Mucosa of descending colon (tissue), 3 donors: ENCODE measurements at regions not wholly inside any gene's neighbourhood (a gene's known extent, or its start where the extent isn't known, plus 50 kb on each side); places are given as distances from the start of the nearest gene placed in this dataset.

Source experiments
- ATAC-seq: fragments of 200-7000 bp; cut with Tn5 transposase; one replicate; pipeline ENCODE4 v1.9.1; 2020; ENCODE audit warnings: mild to moderate bottlenecking, moderate library complexity
- DNase-seq, 3 donors: peaks; one replicate each; pipeline ENCODE4 v3.0.0-alpha.2; 2020
- H3K36me3 ChIP-seq: fragments of 200-600 bp; one replicate; pipeline ENCODE4 v1.8.0; 2021; ENCODE audit warnings: low read depth, mild to moderate bottlenecking
- H3K4me1 ChIP-seq: fragments of 200-600 bp; one replicate; pipeline ENCODE4 v1.8.0; 2021; ENCODE audit warnings: low read depth, mild to moderate bottlenecking
- H3K4me3 ChIP-seq: fragments of 200-600 bp; one replicate; pipeline ENCODE4 v1.8.0; 2021; ENCODE audit warnings: mild to moderate bottlenecking
- H3K9me3 ChIP-seq: fragments of 200-600 bp; one replicate; pipeline ENCODE4 v1.8.0; 2021; ENCODE audit warnings: mild to moderate bottlenecking
- CTCF ChIP-seq: fragments of 200-600 bp; IDR thresholded peaks from one replicate; pipeline ENCODE4 v1.8.0; 2022; ENCODE audit warnings: antibody characterized with exemption, mild to moderate bottlenecking
- intact Hi-C, 2 donors: fragments of 100-400 bp; cut with DNase I in 1 of 2; cut with micrococcal nuclease in 1 of 2; formaldehyde crosslinking; loops; one replicate each; pipeline versions ENCODE4 v1.11.0 to v1.11.1; 2022; cut with DNase I, micrococcal nuclease
- donor health status: DM: no; HTN: no; CAD: no; lungs with moderate emphysema.
- donor health status: DM: no; HTN: no; CAD: no.
- donor health status: DM: no; HTN: yes; CAD: no.

- no peak for TF ChIP-seq CTCF
- Histone ChIP-seq H3K4me3 (no peak overlapping the region), H3K36me3 (no peaks in the 10 kb centered on the region), H3K9me3 (no peaks in the 10 kb centered on the region), H3K4me1 (no peaks in the 10 kb centered on the region)
- intact Hi-C loops = no loop called here
- ATAC-seq (no peak), DNase-seq (no peak)
Measured at GRCh38 chr14:96626121-96626768, 124.1 kb downstream of the PAPOLA start.

DNA sequence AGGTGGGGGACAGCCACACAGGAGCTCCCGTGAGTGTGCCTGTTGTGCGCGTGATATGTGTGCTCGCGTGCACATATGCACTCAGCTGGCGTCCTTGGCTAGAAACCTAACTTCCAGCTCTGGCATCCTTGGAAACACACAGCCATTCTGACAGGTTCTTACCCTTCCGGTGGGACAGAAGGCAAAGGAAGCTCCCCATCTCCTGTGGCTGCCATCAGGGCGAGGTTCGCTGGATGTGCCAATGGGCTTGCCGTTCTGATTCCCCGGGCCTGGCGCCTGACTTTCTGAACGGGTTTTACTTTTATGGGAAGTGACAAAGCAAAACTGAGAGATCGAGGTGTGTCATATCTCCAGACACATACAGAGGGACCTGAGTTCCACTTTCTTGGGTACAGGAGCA is 124.7 kb downstream of the PAPOLA start:
- intact Hi-C loops = no loop called here
- no peak for TF ChIP-seq CTCF
- DNase-seq = no peak

DNA sequence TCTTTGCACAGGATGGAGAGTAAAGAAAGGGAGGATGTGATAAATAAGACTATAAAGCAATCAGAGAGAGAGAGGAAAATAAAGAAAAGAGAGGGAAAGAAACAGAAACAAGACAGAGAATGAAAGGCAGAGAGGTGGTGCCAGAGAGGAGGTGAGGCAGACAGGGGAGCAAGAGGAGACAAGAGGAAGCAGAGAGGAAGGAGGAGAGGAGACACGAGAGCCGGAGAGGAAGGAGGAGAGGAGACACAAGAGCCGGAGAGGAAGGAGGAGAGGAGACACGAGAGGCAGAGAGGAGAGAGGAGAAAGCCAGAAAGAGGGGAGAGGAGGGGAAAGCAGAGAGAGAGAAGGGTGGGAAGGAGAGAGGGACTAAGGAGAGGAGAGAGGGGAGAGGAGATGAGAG is 125.2 kb downstream of the PAPOLA start:
- no peak for ATAC-seq
- H3K4me3 ChIP-seq = no peak overlapping the region
- intact Hi-C loops = no loop called here

More for the DNA sequence above, 124.7 kb downstream of the PAPOLA start:
- no peak overlapping the region for H3K4me3 ChIP-seq
- ATAC-seq = no peak
- H3K4me1 ChIP-seq = no peaks in the 10 kb centered on the region
- H3K36me3 ChIP-seq = no peaks in the 10 kb centered on the region
- H3K9me3 ChIP-seq = no peaks in the 10 kb centered on the region

DNA sequence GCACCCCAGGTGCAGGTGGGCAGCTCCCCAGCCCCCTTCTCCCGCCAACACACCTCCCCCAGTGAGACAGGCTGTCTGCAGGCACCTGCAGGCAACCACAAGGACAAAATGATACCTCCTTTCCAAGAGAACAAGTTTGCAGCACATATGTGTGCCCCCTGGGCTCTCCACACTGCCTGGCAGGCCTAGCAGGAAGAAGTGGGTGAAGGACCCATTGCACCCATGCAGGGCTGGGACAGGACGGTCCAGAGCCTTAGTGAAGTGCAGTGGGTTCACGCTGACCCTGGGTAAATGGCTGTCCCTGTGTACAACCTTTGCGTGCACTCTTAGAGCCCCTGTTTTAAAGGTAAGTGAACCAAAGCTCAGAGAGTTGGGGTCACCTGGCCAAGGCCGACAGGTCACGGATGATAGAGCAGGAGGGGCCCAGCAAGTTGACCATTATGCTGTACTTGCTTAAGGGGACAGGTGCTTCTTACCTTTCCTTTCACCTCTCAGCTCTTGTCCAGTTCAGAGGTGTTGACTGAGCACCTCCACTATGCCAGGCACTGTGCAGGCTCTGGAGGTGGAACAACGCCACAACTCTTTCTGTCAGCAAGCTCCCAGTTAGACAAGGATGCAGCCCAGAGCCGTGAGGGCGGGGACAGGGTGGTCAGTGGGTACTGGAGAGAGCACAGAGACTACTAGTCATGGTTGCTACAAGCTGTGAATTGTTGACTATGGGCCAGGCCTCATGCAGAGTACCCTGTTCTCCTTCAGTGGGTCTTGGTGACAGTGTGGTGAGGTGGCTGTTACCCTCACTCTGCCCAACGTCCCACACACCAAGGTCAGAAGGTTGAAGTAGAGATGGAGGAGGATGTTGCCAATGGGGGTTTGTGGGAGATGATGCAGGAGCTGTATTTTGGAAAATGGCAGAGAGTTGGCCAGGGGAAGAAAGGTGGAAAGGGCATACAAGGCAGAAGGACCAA is 125.9 kb downstream of the PAPOLA start:
- no peaks in the 10 kb centered on the region for H3K4me1 ChIP-seq
- H3K36me3 ChIP-seq = no peaks in the 10 kb centered on the region
- DNase-seq (no peak), ATAC-seq (no peak)
- no peak for TF ChIP-seq CTCF
- H3K9me3 ChIP-seq = no peaks in the 10 kb centered on the region
- intact Hi-C loops = no loop called here
- H3K4me3 ChIP-seq = no peak overlapping the region

More for the DNA sequence above, 125.2 kb downstream of the PAPOLA start:
- DNase-seq = no peak
- no peak for TF ChIP-seq CTCF
- no peaks in the 10 kb centered on the region for H3K9me3 ChIP-seq
- no peaks in the 10 kb centered on the region for H3K4me1 ChIP-seq
- H3K36me3 ChIP-seq = no peaks in the 10 kb centered on the region

DNA sequence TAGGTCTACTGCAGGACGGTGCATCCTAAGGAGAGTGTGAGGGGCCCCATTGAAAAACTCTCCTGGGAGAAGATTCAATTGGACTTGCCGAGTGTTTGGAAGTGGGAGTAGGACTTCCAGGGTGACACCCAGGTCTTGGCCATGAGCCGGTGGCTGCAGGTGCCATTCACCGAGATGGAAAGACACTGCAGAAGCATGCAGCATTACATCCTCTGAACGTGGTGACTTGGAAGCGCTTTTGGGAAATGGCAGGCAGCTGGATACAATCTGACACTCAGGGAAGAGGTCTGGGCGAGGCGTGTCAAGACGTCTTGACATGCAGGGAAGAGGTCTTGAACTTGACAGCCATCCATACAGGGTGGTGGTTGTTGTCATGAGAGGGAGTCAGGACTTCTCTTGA is 126.9 kb downstream of the PAPOLA start:
- Histone ChIP-seq H3K9me3 (no peaks in the 10 kb centered on the region), H3K36me3 (no peaks in the 10 kb centered on the region), H3K4me1 (no peaks in the 10 kb centered on the region), H3K4me3 (no peak overlapping the region)
- ATAC-seq = no peak
- no peak for TF ChIP-seq CTCF
- no peak for DNase-seq
- intact Hi-C loops = no loop called here
